NT2/D1 (cell line): ENCODE measurements at regions not wholly inside any gene's neighbourhood (a gene's known extent, or its start where the extent isn't known, plus 50 kb on each side); places are given as distances from the start of the nearest gene placed in this dataset.

ENCODE experiments used
- YY1 ChIP-seq: IDR thresholded peaks from 2 replicates; pipeline ENCODE4 v1.6.1; 2011; ENCODE audit not compliant: insufficient read length, insufficient read depth
- ZNF274 ChIP-seq: IDR thresholded peaks from 2 replicates; pipeline ENCODE4 v1.6.1; 2011; ENCODE audit warnings: mild to moderate bottlenecking, low read depth, low read length

- TF ChIP-seq YY1 (no peak), ZNF274 (no peak)
These were observed 228.3 kb upstream of the IRS2 start for GRCh38 chr13:110014719-110015118.
